H9 (cell line): ENCODE measurements at regions not wholly inside any gene's neighbourhood (a gene's known extent, or its start where the extent isn't known, plus 50 kb on each side); places are given as distances from the start of the nearest gene placed in this dataset.

Experiments
- DNase-seq: peaks from one replicate; pipeline ENCODE4 v3.0.0-alpha.2; 2017
- H2AFZ ChIP-seq: one replicate; pipeline ENCODE4 v1.6.1; 2013; ENCODE audit warnings: mild to moderate bottlenecking, low read length, control low read depth, moderate library complexity
- H2AK5ac ChIP-seq: 2 replicates; pipeline ENCODE4 v1.6.1; 2013; ENCODE audit warnings: low read length, control low read depth, mixed read lengths; ENCODE audit not compliant: insufficient read length
- H2BK120ac ChIP-seq: one replicate; pipeline ENCODE4 v1.6.1; 2013; ENCODE audit warnings: low read depth, mild to moderate bottlenecking, low read length, control low read depth, inconsistent platforms; ENCODE audit not compliant: poor library complexity, severe bottlenecking
- H2BK12ac ChIP-seq: 2 replicates; pipeline ENCODE4 v1.6.1; 2013; ENCODE audit warnings: low read length, control low read depth, mixed read lengths, low read depth; ENCODE audit not compliant: insufficient read length
- H2BK15ac ChIP-seq: 2 replicates; pipeline ENCODE4 v1.6.1; 2013; ENCODE audit warnings: low read depth, low read length, control low read depth
- H2BK20ac ChIP-seq: one replicate; pipeline ENCODE4 v1.6.1; 2013; ENCODE audit warnings: low read depth, mild to moderate bottlenecking, low read length, control low read depth, inconsistent platforms; ENCODE audit not compliant: poor library complexity, severe bottlenecking
- H2BK5ac ChIP-seq: 2 replicates; pipeline ENCODE4 v1.6.1; 2013; ENCODE audit warnings: low read length, control low read depth, mixed read lengths; ENCODE audit not compliant: insufficient read length
- H3K14ac ChIP-seq: 2 replicates; pipeline ENCODE4 v1.6.1; 2013; ENCODE audit warnings: low read length, control low read depth; ENCODE audit not compliant: insufficient read depth
- H3K18ac ChIP-seq: 2 replicates; pipeline ENCODE4 v1.6.1; 2013; ENCODE audit warnings: low read depth, mild to moderate bottlenecking, mixed read lengths, low read length, control low read depth; ENCODE audit not compliant: insufficient read length
- H3K23ac ChIP-seq: 2 replicates; pipeline ENCODE4 v1.6.1; 2013; ENCODE audit warnings: low read length, control low read depth, mixed read lengths, low read depth; ENCODE audit not compliant: insufficient read length
- H3K23me2 ChIP-seq: 2 replicates; pipeline ENCODE4 v1.6.1; 2013; ENCODE audit warnings: low read depth, mild to moderate bottlenecking, mixed read lengths, low read length, control low read depth; ENCODE audit not compliant: insufficient read length, poor library complexity, severe bottlenecking
- H3K27ac ChIP-seq: 2 replicates; pipeline ENCODE4 v1.5.1; 2013; ENCODE audit warnings: low read length, control low read depth, mixed read lengths, low read depth; ENCODE audit not compliant: insufficient read length
- H3K27me3 ChIP-seq: 2 replicates; pipeline ENCODE4 v1.6.1; 2013; ENCODE audit warnings: low read length, control low read depth, inconsistent platforms; ENCODE audit not compliant: insufficient read depth
- H3K4ac ChIP-seq: 2 replicates; pipeline ENCODE4 v1.6.1; 2013; ENCODE audit warnings: low read depth, mild to moderate bottlenecking, control low read depth, inconsistent platforms, low read length, moderate library complexity
- H3K4me1 ChIP-seq: 2 replicates; pipeline ENCODE4 v1.6.1; 2013; ENCODE audit warnings: low read length, control low read depth, inconsistent platforms; ENCODE audit not compliant: insufficient read depth
- H3K4me2 ChIP-seq: 2 replicates; pipeline ENCODE4 v1.6.1; 2013; ENCODE audit warnings: low read length, control low read depth, mixed read lengths; ENCODE audit not compliant: insufficient read length, insufficient read depth
- H3K56ac ChIP-seq: 2 replicates; pipeline ENCODE4 v1.6.1; 2013; ENCODE audit warnings: low read depth, mild to moderate bottlenecking, mixed read lengths, low read length, control low read depth; ENCODE audit not compliant: insufficient read length
- H3K79me1 ChIP-seq: 2 replicates; pipeline ENCODE4 v1.6.1; 2013; ENCODE audit warnings: low read depth, mild to moderate bottlenecking, moderate library complexity, low read length, control low read depth, inconsistent platforms; ENCODE audit not compliant: insufficient read depth, poor library complexity, severe bottlenecking
- H3K79me2 ChIP-seq: 2 replicates; pipeline ENCODE4 v1.6.1; 2013; ENCODE audit warnings: low read length, control low read depth, inconsistent platforms; ENCODE audit not compliant: insufficient read depth
- H3K9ac ChIP-seq: 2 replicates; pipeline ENCODE4 v1.6.1; 2013; ENCODE audit warnings: low read length, control low read depth, mixed read lengths; ENCODE audit not compliant: insufficient read length; ENCODE audit errors: extremely low read depth
- H3K9me3 ChIP-seq: one replicate; pipeline ENCODE4 v1.6.1; 2013; ENCODE audit warnings: low read depth, low read length, inconsistent platforms; ENCODE audit not compliant: control insufficient read depth
- H3T11ph ChIP-seq: one replicate; pipeline ENCODE4 v1.6.1; 2013; ENCODE audit warnings: mild to moderate bottlenecking, low read length, control low read depth, inconsistent platforms
- H4K20me1 ChIP-seq: one replicate; pipeline ENCODE4 v1.6.1; 2013; ENCODE audit not compliant: control insufficient read depth, insufficient read length, insufficient read depth
- H4K5ac ChIP-seq: 2 replicates; pipeline ENCODE4 v1.6.1; 2013; ENCODE audit warnings: low read depth, mild to moderate bottlenecking, mixed read lengths, low read length, control low read depth; ENCODE audit not compliant: insufficient read length
- H4K8ac ChIP-seq: replicated peaks from 2 replicates; pipeline ENCODE4 v1.6.1; 2013; ENCODE audit warnings: low read length, control low read depth, mixed read lengths, low read depth; ENCODE audit not compliant: insufficient read length
- H4K91ac ChIP-seq: 2 replicates; pipeline ENCODE4 v1.6.1; 2013; ENCODE audit warnings: low read depth, mild to moderate bottlenecking, moderate library complexity, mixed read lengths, low read length, control low read depth; ENCODE audit not compliant: insufficient read length
- H3K27ac Mint-ChIP-seq, 3 experiments: 2 replicates in 2 of 3; 3 replicates in 1 of 3; pipeline ENCODE4 v1.8.0; 2020 to 2021; ENCODE audit warnings: mixed read lengths in 3 of 3, mild to moderate bottlenecking in 1 of 3, moderate library complexity in 1 of 3
- H3K27me3 Mint-ChIP-seq: 2 replicates; pipeline ENCODE4 v1.8.0; 2021; ENCODE audit warnings: low read depth, mild to moderate bottlenecking, moderate library complexity, mixed read lengths
- H3K36me3 Mint-ChIP-seq, 3 experiments: 2 replicates in 2 of 3; 3 replicates in 1 of 3; pipeline ENCODE4 v1.8.0; 2020 to 2021; ENCODE audit warnings: low read depth in 3 of 3, mixed read lengths in 3 of 3; ENCODE audit not compliant: insufficient read depth in 1 of 3
- H3K4me1 Mint-ChIP-seq, 2 experiments: 2 replicates each; pipeline ENCODE4 v1.8.0; 2020; ENCODE audit warnings: mixed read lengths in 2 of 2
- H3K4me3 Mint-ChIP-seq, 2 experiments: 2 replicates in 1 of 2; 3 replicates in 1 of 2; pipeline ENCODE4 v1.8.0; 2020 to 2021; ENCODE audit warnings: mild to moderate bottlenecking in 2 of 2, mixed read lengths in 2 of 2, moderate library complexity in 1 of 2
- H3K9me3 Mint-ChIP-seq, 2 experiments: 2 replicates in 1 of 2; 3 replicates in 1 of 2; pipeline ENCODE4 v1.8.0; 2020; ENCODE audit warnings: mild to moderate bottlenecking in 2 of 2, mixed read lengths in 2 of 2, moderate library complexity in 1 of 2
- WGBS: extraction: QIAGEN DNeasy Blood & Tissue Kit; methylation state at CpG from one replicate; pipeline ENCODE4 v1.1.7; 2013; ENCODE audit warnings: missing lambda C conversion rate, low lambda C conversion rate, mixed read lengths; ENCODE audit not compliant: insufficient read length; ENCODE audit errors: extremely low coverage; 5-methylcytosine and 5-hydroxymethylcytosine counted together
- TF ChIP-seq, protein P1 (sequence below): fragments of 200-600 bp; sonication (generic); conservative IDR thresholded peaks from 3 replicates; pipeline ENCODE4 v1.8.0; 2021; ENCODE audit warnings: antibody characterized with exemption, mild to moderate bottlenecking

DNA sequence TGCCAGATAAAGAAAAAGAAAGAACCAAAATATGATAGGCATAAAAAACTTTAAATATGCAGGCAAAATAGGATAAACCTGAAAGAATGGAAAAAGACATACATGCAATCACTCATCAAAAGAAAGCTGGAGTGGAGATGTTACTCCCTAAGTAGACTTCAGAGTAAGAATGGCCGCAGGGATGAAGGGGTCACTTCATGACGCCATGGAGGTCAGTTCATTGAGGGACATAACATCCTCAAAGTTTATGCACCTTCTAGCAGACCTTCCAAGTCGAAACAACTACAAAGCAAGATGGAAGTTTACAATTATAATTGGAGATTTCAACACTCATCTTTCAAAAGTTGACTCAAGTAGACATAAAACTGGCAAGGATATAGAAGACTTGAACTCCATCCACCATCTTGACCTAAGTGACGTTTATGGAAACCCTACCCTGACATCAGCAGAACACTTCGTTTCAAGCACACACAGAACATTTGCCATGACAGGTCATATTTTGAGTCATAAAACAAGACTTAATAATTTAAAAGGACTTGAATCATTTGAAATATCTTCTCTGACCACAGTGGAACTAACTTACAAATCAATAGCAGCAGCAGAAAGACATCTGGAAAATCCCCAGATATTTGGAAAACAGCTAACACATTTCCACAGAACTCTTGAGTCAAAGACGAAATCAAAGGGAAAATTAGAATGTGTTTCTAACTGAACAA is 106.0 kb upstream of the LRPAP1 start:
- H3K27ac Mint-ChIP-seq, result no peak overlapping the region
- WGBS, result no CpG with 5 or more reads among the region's 6 CpGs
- Histone ChIP-seq H3K56ac (no peak overlapping the region), H4K20me1 (no peaks in the 10 kb centered on the region), H2BK5ac (no peak overlapping the region), H3K23me2 (no peaks in the 10 kb centered on the region), H3K4me1 (no peaks in the 10 kb centered on the region), H3K18ac (no peak overlapping the region), H4K5ac (no peak overlapping the region), H3K27ac (no peak overlapping the region), H2AK5ac (no peak overlapping the region), H2AFZ (no peak overlapping the region), H3K9me3 (no peaks in the 10 kb centered on the region), H2BK15ac (no peak overlapping the region), H3K14ac (no peak overlapping the region), H2BK12ac (no peak overlapping the region), H4K8ac (no peak overlapping the region), H3K23ac (no peak overlapping the region), H3K27me3 (no peaks in the 10 kb centered on the region), H3K79me2 (no peaks in the 10 kb centered on the region), H4K91ac (no peak overlapping the region), H2BK120ac (no peak overlapping the region), H3K79me1 (no peaks in the 10 kb centered on the region), H2BK20ac (no peak overlapping the region), H3K4ac (no peak overlapping the region), H3T11ph (no peak overlapping the region), H3K9ac (no peak overlapping the region), H3K4me2 (no peak overlapping the region)
- H3K27me3 Mint-ChIP-seq, result peaks cover 45% of the 10 kb centered on the region
- peaks cover 0 to 2% (median 0%) of the 10 kb centered on the region in 3 experiments; a peak in 2 of 7 replicates for H3K36me3 Mint-ChIP-seq
- H3K9me3 Mint-ChIP-seq, result peaks cover 9 to 12% of the 10 kb centered on the region in 2 experiments
- no peak overlapping the region for H3K4me3 Mint-ChIP-seq
- no peaks in the 10 kb centered on the region; a peak in 1 of 4 replicates for H3K4me1 Mint-ChIP-seq
- no peak for DNase-seq
- TF ChIP-seq, protein P1, sequence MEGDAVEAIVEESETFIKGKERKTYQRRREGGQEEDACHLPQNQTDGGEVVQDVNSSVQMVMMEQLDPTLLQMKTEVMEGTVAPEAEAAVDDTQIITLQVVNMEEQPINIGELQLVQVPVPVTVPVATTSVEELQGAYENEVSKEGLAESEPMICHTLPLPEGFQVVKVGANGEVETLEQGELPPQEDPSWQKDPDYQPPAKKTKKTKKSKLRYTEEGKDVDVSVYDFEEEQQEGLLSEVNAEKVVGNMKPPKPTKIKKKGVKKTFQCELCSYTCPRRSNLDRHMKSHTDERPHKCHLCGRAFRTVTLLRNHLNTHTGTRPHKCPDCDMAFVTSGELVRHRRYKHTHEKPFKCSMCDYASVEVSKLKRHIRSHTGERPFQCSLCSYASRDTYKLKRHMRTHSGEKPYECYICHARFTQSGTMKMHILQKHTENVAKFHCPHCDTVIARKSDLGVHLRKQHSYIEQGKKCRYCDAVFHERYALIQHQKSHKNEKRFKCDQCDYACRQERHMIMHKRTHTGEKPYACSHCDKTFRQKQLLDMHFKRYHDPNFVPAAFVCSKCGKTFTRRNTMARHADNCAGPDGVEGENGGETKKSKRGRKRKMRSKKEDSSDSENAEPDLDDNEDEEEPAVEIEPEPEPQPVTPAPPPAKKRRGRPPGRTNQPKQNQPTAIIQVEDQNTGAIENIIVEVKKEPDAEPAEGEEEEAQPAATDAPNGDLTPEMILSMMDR, result no peak
